ENCODE measurements at regions not wholly inside any gene's neighbourhood (a gene's known extent, or its start where the extent isn't known, plus 50 kb on each side); places are given as distances from the start of the nearest gene placed in this dataset.

- H2BK15ac ChIP-seq (ENCODE audit: low read depth, low read length): no peak overlapping the region
- peaks cover 3 to 4% of the 10 kb centered on the region in 2 experiments for H3K4me1 Mint-ChIP-seq
- no peak overlapping the region for H4K91ac ChIP-seq (ENCODE audit: insufficient read length, low read depth, low read length)
- H3K23ac ChIP-seq (ENCODE audit: insufficient read length, low read depth, low read length): no peak overlapping the region
- H3K36me3 Mint-ChIP-seq (ENCODE audit: insufficient read depth in 1 of 3, low read depth in 3 of 3): no peaks in the 10 kb centered on the region
- no peaks in the 10 kb centered on the region for H3K27me3 ChIP-seq (ENCODE audit: insufficient read depth, low read length)
- no peak overlapping the region for H3K9ac ChIP-seq (ENCODE audit: extremely low read depth, insufficient read length, low read length)
- no peaks in the 10 kb centered on the region for H3K9me3 ChIP-seq (ENCODE audit: control insufficient read depth, low read depth, low read length)
- H2BK12ac ChIP-seq (ENCODE audit: insufficient read length, low read depth, low read length): no peak overlapping the region
- H3K27ac Mint-ChIP-seq: no peak overlapping the region
- 0 out of 2 replicates have a peak, but pooled peaks cover 3% of the 10 kb centered on the region for H3K4me1 ChIP-seq (ENCODE audit: insufficient read depth, low read length)
- H3K9me3 Mint-ChIP-seq: no peaks in the 10 kb centered on the region
- no peaks in the 10 kb centered on the region for H3K79me1 ChIP-seq (ENCODE audit: insufficient read depth, low read depth, low read length, poor library complexity, severe bottlenecking)
- H2AK5ac ChIP-seq (ENCODE audit: insufficient read length, low read length): no peak overlapping the region
- H3K18ac ChIP-seq (ENCODE audit: insufficient read length, low read depth, low read length): no peak overlapping the region
- no peak overlapping the region for H3K4me3 Mint-ChIP-seq
- no peak overlapping the region for H3K4ac ChIP-seq (ENCODE audit: low read depth, low read length)
- no peak overlapping the region for H2BK5ac ChIP-seq (ENCODE audit: insufficient read length, low read length)
- H3K23me2 ChIP-seq (ENCODE audit: insufficient read length, low read depth, low read length, poor library complexity, severe bottlenecking): no peaks in the 10 kb centered on the region
- no peaks in the 10 kb centered on the region for H4K20me1 ChIP-seq (ENCODE audit: control insufficient read depth, insufficient read depth, insufficient read length)
- no peak overlapping the region for H3K14ac ChIP-seq (ENCODE audit: insufficient read depth, low read length)
- no peak overlapping the region for H3K4me2 ChIP-seq (ENCODE audit: insufficient read depth, insufficient read length, low read length)
- H3K56ac ChIP-seq (ENCODE audit: insufficient read length, low read depth, low read length): no peak overlapping the region
- WGBS (ENCODE audit: extremely low coverage, insufficient read length, low lambda C conversion rate): no CpG with 5 or more reads among the region's 6 CpGs
- H2BK120ac ChIP-seq (ENCODE audit: low read depth, low read length, poor library complexity, severe bottlenecking): no peak overlapping the region
- no peaks in the 10 kb centered on the region for H3K79me2 ChIP-seq (ENCODE audit: insufficient read depth, low read length)
- H3K27ac ChIP-seq (ENCODE audit: insufficient read length, low read depth, low read length): no peak overlapping the region
- no peaks in the 10 kb centered on the region for H3K27me3 Mint-ChIP-seq (ENCODE audit: low read depth)
- no peak overlapping the region for H4K5ac ChIP-seq (ENCODE audit: insufficient read length, low read depth, low read length)
- H2BK20ac ChIP-seq (ENCODE audit: low read depth, low read length, poor library complexity, severe bottlenecking): no peak overlapping the region
- H2AFZ ChIP-seq (ENCODE audit: low read length): no peak overlapping the region
- TF ChIP-seq CTCF (conservative IDR thresholded peaks at IDR 0.05): no peak
- H4K8ac ChIP-seq (replicated peaks; ENCODE audit: insufficient read length, low read depth, low read length): no peak overlapping the region
- no peak overlapping the region for H3T11ph ChIP-seq (ENCODE audit: low read length)
- no peak for DNase-seq
These were observed 473.0 kb downstream of the CD83 start for GRCh38 chr6:14590586-14590985.
